ENCODE measurements at regions not wholly inside any gene's neighbourhood (a gene's known extent, or its start where the extent isn't known, plus 50 kb on each side); places are given as distances from the start of the nearest gene placed in this dataset.
"Not testable (repeated sequence)": the region's sequence is repeated elsewhere in the genome, so short reads cannot be mapped to it uniquely, and the experiment has no call there.

DNA sequence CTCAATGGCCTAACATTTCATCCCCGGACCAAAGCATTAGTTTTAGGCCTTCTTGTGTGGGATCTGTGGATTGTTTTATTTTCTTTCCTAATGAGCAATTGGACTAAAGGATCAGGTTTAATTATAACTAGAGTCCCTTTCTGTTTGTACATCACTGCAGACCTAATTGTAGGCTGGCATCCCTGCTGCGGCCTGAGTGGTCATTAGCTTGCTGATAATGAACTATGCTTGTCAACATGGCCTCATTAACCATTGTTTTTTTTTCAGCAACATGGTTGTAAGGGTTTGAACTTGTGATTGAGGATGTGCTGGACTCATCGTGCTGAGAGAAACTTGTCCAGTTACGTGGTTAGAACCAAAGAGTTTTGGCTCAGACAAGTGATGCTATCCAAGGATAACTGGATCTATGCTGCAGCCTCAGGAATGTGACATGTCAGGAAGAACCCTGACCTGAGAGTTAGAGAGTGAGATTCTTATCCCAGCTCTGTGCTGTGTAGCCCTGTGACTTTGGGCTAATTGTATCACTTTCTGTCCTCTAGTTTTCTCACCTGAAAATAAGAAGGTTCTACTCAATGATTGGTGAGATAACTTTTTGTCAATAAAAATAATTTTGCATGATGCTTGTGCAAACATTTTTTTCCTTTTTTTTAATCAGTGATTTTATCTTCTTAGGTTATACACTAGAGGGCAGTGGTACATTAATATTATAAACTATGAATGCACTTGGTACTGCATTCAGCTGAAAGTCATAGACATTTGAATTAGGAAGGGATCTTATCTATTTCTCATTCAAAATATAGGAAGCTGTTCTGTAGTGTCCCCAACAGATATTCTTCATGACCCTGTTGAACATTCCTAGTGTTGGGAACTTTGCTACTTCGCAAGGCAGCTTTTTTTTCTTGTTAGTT lies 140.9 kb downstream of the RNF144B start:
- Mint-ChIP-seq H3K9me3 (no peaks in the 10 kb centered on the region), H3K4me1 (ENCODE audit: low read depth) (no peaks in the 10 kb centered on the region), H3K27me3 (ENCODE audit: low read depth) (peaks cover 3% of the 10 kb centered on the region), H3K4me3 (no peak overlapping the region), H3K36me3 (ENCODE audit: insufficient read depth) (no peaks in the 10 kb centered on the region)
- ATAC-seq (no peak), DNase-seq (no peak)

DNA sequence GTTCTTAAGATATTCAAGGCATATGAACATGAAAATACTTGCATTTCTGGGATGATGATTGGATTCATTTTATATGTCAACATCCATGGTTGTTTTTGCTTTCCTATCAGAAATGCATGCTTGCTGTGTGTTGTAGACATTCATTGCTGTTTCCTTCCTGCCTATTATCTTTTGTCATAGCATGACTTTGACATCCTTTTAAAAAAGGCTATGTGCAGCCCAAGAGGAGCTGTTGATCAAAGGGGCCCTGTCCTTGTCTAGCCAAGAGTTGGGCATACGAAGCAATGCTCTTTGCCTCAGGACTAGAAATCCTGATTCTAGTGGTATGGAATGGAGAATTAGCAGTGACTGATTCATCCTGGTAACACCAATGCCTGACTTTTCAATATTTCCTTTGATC lies 143.1 kb downstream of the RNF144B start:
- no peaks in the 10 kb centered on the region for H3K36me3 Mint-ChIP-seq (ENCODE audit: insufficient read depth)
- no peak overlapping the region for H3K4me3 Mint-ChIP-seq

DNA sequence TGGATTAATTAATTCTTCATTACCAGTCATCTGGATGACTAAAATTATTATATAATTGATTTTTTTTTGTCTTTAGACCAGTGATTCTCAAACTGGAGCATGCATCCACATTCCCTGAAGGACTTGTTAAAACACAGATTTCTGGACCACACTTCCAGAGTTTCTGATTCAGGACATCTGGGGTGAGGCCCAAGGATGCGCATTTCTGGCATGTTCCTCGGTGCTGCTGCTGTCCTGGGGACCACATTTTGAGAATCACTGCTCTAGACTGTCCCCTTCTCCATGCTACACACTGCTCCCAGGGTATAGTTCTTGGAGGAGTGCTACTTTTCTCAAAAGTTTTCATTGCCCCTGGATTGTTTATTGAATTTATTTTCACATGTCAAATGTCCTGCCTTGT lies 145.0 kb downstream of the RNF144B start:
- Mint-ChIP-seq H3K27me3 (ENCODE audit: low read depth) (peaks cover 21% of the 10 kb centered on the region), H3K4me1 (ENCODE audit: low read depth) (no peaks in the 10 kb centered on the region), H3K4me3 (no peak overlapping the region), H3K36me3 (ENCODE audit: insufficient read depth) (no peaks in the 10 kb centered on the region), H3K9me3 (no peaks in the 10 kb centered on the region)
- DNase-seq (no peak), ATAC-seq (no peak)

More for the DNA sequence above, 143.1 kb downstream of the RNF144B start:
- Mint-ChIP-seq H3K27me3 (ENCODE audit: low read depth) (peaks cover 14% of the 10 kb centered on the region), H3K9me3 (no peaks in the 10 kb centered on the region), H3K4me1 (ENCODE audit: low read depth) (no peaks in the 10 kb centered on the region)
- ATAC-seq (no peak), DNase-seq (no peak)

DNA sequence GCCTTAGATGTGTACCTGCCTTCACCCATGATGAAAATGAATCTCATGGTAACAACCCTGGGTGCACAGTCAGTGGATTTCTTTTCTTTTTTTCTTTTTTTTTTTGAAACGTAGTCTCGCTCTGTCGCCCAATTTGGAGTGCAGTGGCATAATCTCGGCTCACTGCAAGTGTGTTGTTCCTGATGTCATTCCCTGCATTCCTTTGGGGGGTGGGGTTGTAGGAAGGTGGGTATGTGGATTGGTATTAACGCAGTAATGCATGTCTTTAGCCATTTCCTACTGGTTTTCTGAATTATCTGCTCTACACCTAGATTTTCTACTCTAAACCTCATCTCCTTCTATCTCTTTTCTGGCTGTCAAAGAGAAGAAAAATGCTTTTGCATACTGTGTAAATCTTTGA lies 146.6 kb downstream of the RNF144B start:
- Mint-ChIP-seq H3K36me3 (ENCODE audit: insufficient read depth) (no peaks in the 10 kb centered on the region), H3K4me3 (no peak overlapping the region), H3K4me1 (ENCODE audit: low read depth) (no peaks in the 10 kb centered on the region), H3K27me3 (ENCODE audit: low read depth) (peaks cover 22% of the 10 kb centered on the region), H3K9me3 (no peaks in the 10 kb centered on the region)
- no peak for DNase-seq
- no peak for ATAC-seq

DNA sequence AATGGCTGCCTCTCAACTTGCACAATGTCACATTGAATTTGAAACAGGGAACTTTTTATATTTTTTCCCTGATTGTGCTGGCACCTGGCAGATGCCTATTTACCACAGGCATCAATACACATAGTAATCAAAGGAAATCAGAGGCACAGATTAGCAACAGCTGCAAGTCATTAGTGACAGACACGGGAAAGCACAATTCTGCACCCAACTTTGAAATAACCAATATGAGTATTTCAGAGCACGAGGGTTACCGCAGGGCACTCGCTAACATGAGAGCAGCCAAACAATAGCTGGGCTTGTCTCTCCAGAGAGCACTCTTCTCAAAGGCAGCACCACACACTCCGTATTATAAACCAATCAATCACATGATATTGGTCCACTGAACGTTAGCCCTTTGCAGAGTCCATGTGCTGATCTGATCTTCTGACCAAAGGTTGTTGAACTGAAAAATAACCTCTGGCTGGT lies 149.5 kb downstream of the RNF144B start:
- no peak for ATAC-seq
- H3K27me3 Mint-ChIP-seq (ENCODE audit: low read depth): peaks cover 32% of the 10 kb centered on the region
- H3K9me3 Mint-ChIP-seq: no peaks in the 10 kb centered on the region
- no peaks in the 10 kb centered on the region for H3K4me1 Mint-ChIP-seq (ENCODE audit: low read depth)
- no peak overlapping the region for H3K4me3 Mint-ChIP-seq
- DNase-seq: no peak
- no peaks in the 10 kb centered on the region for H3K36me3 Mint-ChIP-seq (ENCODE audit: insufficient read depth)

DNA sequence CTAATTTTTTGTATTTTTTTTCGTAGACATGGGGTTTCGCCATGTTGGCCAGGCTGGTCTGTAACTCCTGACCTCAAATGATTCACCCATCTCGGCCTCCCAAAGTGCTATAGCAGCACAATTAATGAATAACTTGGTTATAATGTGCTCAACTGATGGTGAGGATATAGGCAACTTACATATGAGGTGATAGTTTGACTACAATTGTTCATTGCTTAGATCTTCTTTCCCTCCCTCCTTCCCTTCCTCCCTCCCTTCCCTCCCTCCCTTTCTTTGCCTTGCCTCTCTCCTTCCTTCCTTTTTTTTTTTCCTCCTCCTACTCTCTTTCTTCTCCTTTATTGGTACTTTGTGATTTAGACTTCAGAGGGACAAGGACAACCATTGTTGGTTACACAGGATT lies 151.2 kb downstream of the RNF144B start:
- ATAC-seq (no peak), DNase-seq (no peak)
- Mint-ChIP-seq H3K4me1 (ENCODE audit: low read depth) (no peaks in the 10 kb centered on the region), H3K9me3 (peaks cover 3% of the 10 kb centered on the region), H3K27me3 (ENCODE audit: low read depth) (peaks cover 28% of the 10 kb centered on the region), H3K4me3 (no peak overlapping the region), H3K36me3 (ENCODE audit: insufficient read depth) (no peaks in the 10 kb centered on the region)

DNA sequence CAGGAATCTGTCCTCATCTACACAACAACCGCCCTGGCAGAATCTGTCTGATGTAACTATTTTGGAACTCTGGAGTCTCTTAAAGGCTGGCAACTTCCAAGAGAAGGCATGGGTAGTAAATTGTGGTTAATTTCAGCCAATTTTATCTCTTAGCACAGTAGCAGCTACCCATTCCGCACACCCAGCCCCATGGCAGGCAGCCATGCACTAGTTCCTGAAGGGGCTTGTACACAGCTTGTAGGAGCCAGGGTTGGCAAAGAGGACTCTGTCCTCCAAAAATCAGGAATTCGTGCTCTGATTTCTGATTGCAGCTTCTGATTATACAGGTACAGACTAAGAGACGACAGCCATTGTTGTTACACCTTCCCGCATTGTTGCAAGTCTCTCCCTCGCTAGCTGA lies 155.9 kb downstream of the RNF144B start:
- DNase-seq: no peak

DNA sequence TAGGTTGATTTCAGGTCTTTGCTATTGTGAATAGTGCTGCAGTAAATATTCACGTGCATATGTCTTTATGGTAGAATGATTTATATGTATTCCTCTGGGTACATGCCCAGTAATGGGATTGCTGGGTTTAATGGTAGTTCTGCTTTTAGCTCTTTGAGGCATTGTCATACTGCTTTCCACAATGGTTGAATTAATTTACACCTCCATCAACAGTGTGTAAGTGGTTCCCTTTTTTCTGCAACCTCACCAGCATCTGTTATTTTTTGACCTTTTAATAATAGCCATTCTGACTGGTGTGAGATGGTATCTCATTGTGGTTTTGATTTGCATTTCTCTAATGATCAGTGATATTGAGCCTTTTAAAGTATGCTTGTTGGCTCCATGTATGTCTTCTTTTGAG lies 158.0 kb downstream of the RNF144B start:
- not testable (repeated sequence) for DNase-seq; H3K4me3 Mint-ChIP-seq; H3K4me1 Mint-ChIP-seq (ENCODE audit: low read depth); ATAC-seq; H3K36me3 Mint-ChIP-seq (ENCODE audit: insufficient read depth)
- Mint-ChIP-seq H3K27me3 (ENCODE audit: low read depth) (peaks cover 12% of the 10 kb centered on the region), H3K9me3 (peaks cover 19% of the 10 kb centered on the region)

More for the DNA sequence above, 155.9 kb downstream of the RNF144B start:
- Mint-ChIP-seq H3K4me1 (ENCODE audit: low read depth) (no peaks in the 10 kb centered on the region), H3K4me3 (no peak overlapping the region), H3K27me3 (ENCODE audit: low read depth) (peaks cover 19% of the 10 kb centered on the region), H3K9me3 (peaks cover 19% of the 10 kb centered on the region), H3K36me3 (ENCODE audit: insufficient read depth) (no peaks in the 10 kb centered on the region)
- no peak for ATAC-seq

DNA sequence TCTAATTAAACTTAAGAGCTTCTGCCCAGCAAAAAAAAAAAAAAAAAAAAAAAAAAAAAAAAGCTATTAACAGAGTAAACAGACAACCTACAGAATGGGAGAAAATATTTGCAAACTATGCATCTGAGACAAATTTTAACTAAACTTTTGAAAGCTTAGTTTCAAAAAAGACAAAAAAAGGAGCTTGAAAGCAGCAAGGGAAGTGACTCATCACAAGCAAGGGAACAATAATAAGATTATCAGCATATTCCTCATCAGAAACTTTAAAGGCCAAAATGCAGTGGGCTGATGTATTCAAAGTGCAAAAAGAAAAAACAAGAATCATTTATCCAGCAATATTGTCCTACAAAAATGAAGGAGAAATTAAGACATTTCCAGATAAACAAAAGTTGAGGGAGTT lies 158.6 kb downstream of the RNF144B start:
- peaks cover 13% of the 10 kb centered on the region for H3K27me3 Mint-ChIP-seq (ENCODE audit: low read depth)
- DNase-seq: no peak
- H3K4me3 Mint-ChIP-seq: no peak overlapping the region
- peaks cover 19% of the 10 kb centered on the region for H3K9me3 Mint-ChIP-seq
- no peaks in the 10 kb centered on the region for H3K4me1 Mint-ChIP-seq (ENCODE audit: low read depth)
- no peaks in the 10 kb centered on the region for H3K36me3 Mint-ChIP-seq (ENCODE audit: insufficient read depth)
- ATAC-seq: no peak

DNA sequence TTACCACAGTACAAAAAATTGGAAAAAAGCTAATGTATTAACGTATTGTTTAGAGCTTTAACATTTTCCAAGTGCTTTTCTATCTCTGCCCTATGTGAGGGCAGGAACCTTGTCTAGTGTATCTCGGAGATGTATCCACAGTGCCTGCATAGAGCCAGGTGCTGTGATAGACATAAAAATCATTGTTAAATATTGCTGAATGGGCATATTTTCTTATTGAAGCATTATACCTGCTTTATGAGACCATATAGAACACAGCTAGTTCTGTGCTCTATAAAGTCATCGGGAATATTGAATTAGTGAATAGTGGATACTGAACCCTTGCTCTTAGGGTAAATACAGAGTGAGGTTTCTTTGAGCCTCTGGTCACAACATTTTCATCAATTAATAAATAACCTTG lies 163.0 kb downstream of the RNF144B start:
- H3K4me1 Mint-ChIP-seq (ENCODE audit: low read depth): no peaks in the 10 kb centered on the region
- DNase-seq (no peak), ATAC-seq (no peak)
- H3K9me3 Mint-ChIP-seq: peaks cover 1% of the 10 kb centered on the region
- no peak overlapping the region for H3K4me3 Mint-ChIP-seq
- H3K27me3 Mint-ChIP-seq (ENCODE audit: low read depth): peaks cover 16% of the 10 kb centered on the region
- H3K36me3 Mint-ChIP-seq (ENCODE audit: insufficient read depth): no peaks in the 10 kb centered on the region

DNA sequence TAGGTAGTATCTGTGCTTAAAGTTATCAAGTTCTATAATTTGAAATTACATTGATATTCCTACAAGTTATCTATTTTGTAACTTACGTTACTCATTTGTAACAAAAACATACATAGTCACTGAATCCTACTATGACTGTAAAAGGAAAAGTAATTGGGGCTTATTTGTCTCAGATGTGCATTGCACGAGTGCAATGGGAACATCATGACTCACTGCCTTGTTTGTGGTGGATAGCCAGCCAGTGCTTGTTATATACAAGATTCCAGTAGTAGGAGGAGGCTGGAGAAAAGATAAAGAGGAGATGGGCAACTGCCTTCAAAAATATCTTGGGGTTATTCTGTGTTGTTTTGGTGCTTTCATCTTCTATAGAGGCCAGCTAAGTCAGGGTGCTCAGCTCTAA lies 164.1 kb downstream of the RNF144B start:
- Mint-ChIP-seq H3K27me3 (ENCODE audit: low read depth) (peaks cover 9% of the 10 kb centered on the region), H3K36me3 (ENCODE audit: insufficient read depth) (no peaks in the 10 kb centered on the region), H3K9me3 (no peaks in the 10 kb centered on the region), H3K4me3 (no peak overlapping the region), H3K4me1 (ENCODE audit: low read depth) (no peaks in the 10 kb centered on the region)
- DNase-seq: no peak
- ATAC-seq: no peak

DNA sequence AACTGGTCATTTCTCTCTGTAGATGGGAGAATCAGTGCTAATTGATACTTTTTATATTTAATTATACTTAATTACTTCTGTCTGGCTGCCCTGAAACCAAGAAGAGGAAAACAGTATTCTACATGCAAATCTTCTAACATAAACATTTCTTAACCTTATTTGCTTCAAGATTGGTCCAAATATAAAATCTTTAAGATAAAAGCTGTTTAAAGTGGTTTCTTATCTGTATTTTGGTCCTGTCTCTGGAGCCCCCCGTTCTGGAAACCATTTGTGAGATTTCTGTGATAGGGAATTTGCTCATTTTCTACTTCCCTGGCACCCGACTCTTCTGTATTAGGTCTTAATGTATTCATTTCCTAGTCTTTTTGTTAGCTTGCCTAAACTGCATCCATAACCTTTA lies 168.6 kb downstream of the RNF144B start:
- no peaks in the 10 kb centered on the region for H3K36me3 Mint-ChIP-seq (ENCODE audit: insufficient read depth)
- H3K27me3 Mint-ChIP-seq (ENCODE audit: low read depth): peaks cover 14% of the 10 kb centered on the region
- H3K4me1 Mint-ChIP-seq (ENCODE audit: low read depth): no peaks in the 10 kb centered on the region
- DNase-seq: no peak
- no peak overlapping the region for H3K4me3 Mint-ChIP-seq
- ATAC-seq: no peak
- no peaks in the 10 kb centered on the region for H3K9me3 Mint-ChIP-seq

DNA sequence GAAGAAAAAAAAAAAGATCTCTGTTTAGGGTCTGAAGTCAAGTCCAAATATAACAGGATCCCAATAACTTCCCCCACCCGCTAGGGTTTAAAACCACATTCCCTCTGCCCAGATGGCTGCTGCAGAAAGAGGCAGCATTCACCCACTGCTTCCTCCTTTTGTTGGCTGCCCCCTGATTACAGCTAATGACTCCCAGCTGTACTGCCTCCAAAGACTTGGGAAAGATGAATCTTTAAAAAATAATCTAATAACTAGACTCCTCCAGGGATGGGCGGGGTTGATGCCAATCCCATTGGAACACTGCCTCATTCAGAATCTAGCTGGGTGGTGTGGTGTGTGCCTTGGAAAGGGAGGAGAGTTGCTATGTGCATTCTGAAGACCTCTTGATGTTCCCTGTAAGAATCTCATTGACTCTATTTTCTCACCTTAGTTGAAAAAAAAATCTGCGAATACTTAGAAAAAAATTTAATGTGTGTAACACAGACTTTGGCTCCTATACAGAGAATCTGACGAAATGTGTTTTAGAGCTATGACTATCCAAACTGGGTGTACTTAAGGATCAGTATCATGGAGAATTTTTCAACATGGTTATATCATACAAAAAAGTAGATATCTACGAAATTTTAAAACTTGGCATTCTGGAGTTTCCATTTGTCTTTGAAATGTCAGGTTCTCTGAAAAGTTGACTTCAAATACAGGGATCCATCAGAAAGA lies 174.0 kb downstream of the RNF144B start:
- no peak for DNase-seq
- H3K9me3 Mint-ChIP-seq: no peaks in the 10 kb centered on the region
- H3K36me3 Mint-ChIP-seq (ENCODE audit: insufficient read depth): no peaks in the 10 kb centered on the region
- ATAC-seq: no peak
- no peak overlapping the region for H3K4me3 Mint-ChIP-seq
- no peaks in the 10 kb centered on the region for H3K4me1 Mint-ChIP-seq (ENCODE audit: low read depth)
- H3K27me3 Mint-ChIP-seq (ENCODE audit: low read depth): peaks cover 19% of the 10 kb centered on the region

DNA sequence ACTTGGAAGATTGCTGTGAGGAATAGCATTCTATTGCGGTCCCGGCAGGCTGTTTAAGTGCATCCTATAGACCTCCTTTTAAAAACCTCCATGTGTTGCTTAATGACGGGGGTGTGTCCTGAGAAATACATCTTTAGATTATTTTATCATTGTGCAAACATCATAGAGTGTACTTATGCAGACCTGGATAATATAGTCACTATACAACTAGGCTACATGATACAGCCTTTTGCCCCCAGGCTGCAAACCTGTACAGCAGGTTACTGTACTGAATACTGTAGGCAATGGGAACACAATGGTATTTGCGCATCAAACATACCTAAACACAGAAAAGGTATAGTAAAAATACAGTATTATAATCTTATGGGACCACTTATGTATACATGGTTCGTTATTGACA lies 175.6 kb downstream of the RNF144B start:
- ATAC-seq (no peak), DNase-seq (no peak)
- Mint-ChIP-seq H3K36me3 (ENCODE audit: insufficient read depth) (no peaks in the 10 kb centered on the region), H3K27me3 (ENCODE audit: low read depth) (peaks cover 22% of the 10 kb centered on the region), H3K4me3 (no peak overlapping the region), H3K9me3 (peaks cover 3% of the 10 kb centered on the region), H3K4me1 (ENCODE audit: low read depth) (no peaks in the 10 kb centered on the region)

DNA sequence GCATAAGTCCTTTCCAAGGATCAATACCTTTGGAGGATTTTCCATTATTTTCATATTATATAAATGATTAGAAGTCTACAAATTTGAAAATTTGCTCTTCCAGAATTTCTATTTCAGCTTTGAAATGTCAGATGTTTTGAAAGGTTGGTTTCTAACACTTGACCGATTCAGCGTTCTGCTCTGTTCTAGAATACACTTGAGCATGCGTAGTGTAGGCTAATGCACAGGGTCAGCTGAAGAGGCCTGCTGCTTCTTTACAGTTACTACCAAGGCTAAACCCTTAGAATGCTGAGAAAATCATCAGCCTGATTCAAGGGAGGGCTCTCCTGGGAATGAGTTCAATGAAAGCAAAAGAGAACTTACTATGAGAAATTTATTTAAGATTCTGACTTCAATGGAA lies 177.6 kb downstream of the RNF144B start:
- H3K4me3 Mint-ChIP-seq: no peak overlapping the region
- ATAC-seq (no peak), DNase-seq (no peak)
- no peaks in the 10 kb centered on the region for H3K36me3 Mint-ChIP-seq (ENCODE audit: insufficient read depth)
- H3K9me3 Mint-ChIP-seq: peaks cover 3% of the 10 kb centered on the region
- peaks cover 28% of the 10 kb centered on the region for H3K27me3 Mint-ChIP-seq (ENCODE audit: low read depth)
- no peaks in the 10 kb centered on the region for H3K4me1 Mint-ChIP-seq (ENCODE audit: low read depth)
